ENCODE measurements at regions not wholly inside any gene's neighbourhood (a gene's known extent, or its start where the extent isn't known, plus 50 kb on each side); places are given as distances from the start of the nearest gene placed in this dataset.

GRCh38 chr18:68362907-68363306 is 352.0 kb downstream of the TMX3 start:
- H3K79me2 ChIP-seq (ENCODE audit: insufficient read depth, low read length): no peaks in the 10 kb centered on the region
- no peaks in the 10 kb centered on the region for H3K27me3 ChIP-seq (ENCODE audit: insufficient read depth, low read length, poor library complexity, severe bottlenecking)
- no peak overlapping the region for H3K4me2 ChIP-seq (ENCODE audit: low read depth, low read length, poor library complexity, severe bottlenecking)
- TF ChIP-seq CTCF (conservative IDR thresholded peaks at IDR 0.05; ENCODE audit: low read length) (no peak), EZH2phosphoT487 (IDR thresholded peaks at IDR 0.05; ENCODE audit: borderline replicate concordance) (no peak)
- H4K20me1 ChIP-seq (ENCODE audit: insufficient read depth, low read length, poor library complexity, severe bottlenecking): no peaks in the 10 kb centered on the region
- no peaks in the 10 kb centered on the region for H3K9me2 ChIP-seq (replicated peaks; ENCODE audit: low read depth, low read length)
- H2AFZ ChIP-seq (ENCODE audit: low read length): no peak overlapping the region
- no peaks in the 10 kb centered on the region for H3K4me1 ChIP-seq (ENCODE audit: insufficient read depth, low read length, poor library complexity, severe bottlenecking)
- H3K9me3 ChIP-seq (ENCODE audit: insufficient read depth, low read depth, low read length): peaks cover 9% of the 10 kb centered on the region; the same call in 1 of the 2 replicates
- no peaks in the 10 kb centered on the region for H3K36me3 ChIP-seq (ENCODE audit: insufficient read depth, low read length)
- H3K9ac ChIP-seq (ENCODE audit: low read depth, low read length, poor library complexity, severe bottlenecking): no peak overlapping the region
- no peak overlapping the region for H3K4me3 ChIP-seq (ENCODE audit: low read length, poor library complexity, severe bottlenecking)
- H3F3A ChIP-seq (ENCODE audit: low read depth): no peaks in the 10 kb centered on the region

GRCh38 chr18:68355637-68356036 is 359.3 kb downstream of the TMX3 start:
- H3K4me2 ChIP-seq (ENCODE audit: low read depth, low read length, poor library complexity, severe bottlenecking): no peak overlapping the region
- no peak overlapping the region for H3K4me3 ChIP-seq (ENCODE audit: low read length, poor library complexity, severe bottlenecking)
- peaks cover 16% of the 10 kb centered on the region; the same call in 1 of the 2 replicates for H3K9me3 ChIP-seq (ENCODE audit: insufficient read depth, low read depth, low read length)

GRCh38 chr18:68354176-68354575 is 360.7 kb downstream of the TMX3 start:
- no peaks in the 10 kb centered on the region for H3K27me3 ChIP-seq (ENCODE audit: insufficient read depth, low read length, poor library complexity, severe bottlenecking)
- no peaks in the 10 kb centered on the region for H3K36me3 ChIP-seq (ENCODE audit: insufficient read depth, low read length)
- peaks cover 16% of the 10 kb centered on the region; the same call in 1 of the 2 replicates for H3K9me3 ChIP-seq (ENCODE audit: insufficient read depth, low read depth, low read length)
- H3K4me3 ChIP-seq (ENCODE audit: low read length, poor library complexity, severe bottlenecking): no peak overlapping the region
- no peak overlapping the region for H3K9ac ChIP-seq (ENCODE audit: low read depth, low read length, poor library complexity, severe bottlenecking)
- H2AFZ ChIP-seq (ENCODE audit: low read length): no peak overlapping the region
- H4K20me1 ChIP-seq (ENCODE audit: insufficient read depth, low read length, poor library complexity, severe bottlenecking): no peaks in the 10 kb centered on the region
- H3K79me2 ChIP-seq (ENCODE audit: insufficient read depth, low read length): no peaks in the 10 kb centered on the region
- no peaks in the 10 kb centered on the region for H3K9me2 ChIP-seq (replicated peaks; ENCODE audit: low read depth, low read length)
- H3F3A ChIP-seq (ENCODE audit: low read depth): no peaks in the 10 kb centered on the region
- no peak overlapping the region for H3K4me2 ChIP-seq (ENCODE audit: low read depth, low read length, poor library complexity, severe bottlenecking)
- TF ChIP-seq CTCF (conservative IDR thresholded peaks at IDR 0.05; ENCODE audit: low read length): no peak
- TF ChIP-seq EZH2phosphoT487 (IDR thresholded peaks at IDR 0.05; ENCODE audit: borderline replicate concordance): no peak
- H3K4me1 ChIP-seq (ENCODE audit: insufficient read depth, low read length, poor library complexity, severe bottlenecking): no peaks in the 10 kb centered on the region

More at GRCh38 chr18:68355637-68356036, 359.3 kb downstream of the TMX3 start:
- Histone ChIP-seq H3K9ac (ENCODE audit: low read depth, low read length, poor library complexity, severe bottlenecking) (no peak overlapping the region), H3K27me3 (ENCODE audit: insufficient read depth, low read length, poor library complexity, severe bottlenecking) (no peaks in the 10 kb centered on the region), H3K36me3 (ENCODE audit: insufficient read depth, low read length) (no peaks in the 10 kb centered on the region), H3K79me2 (ENCODE audit: insufficient read depth, low read length) (no peaks in the 10 kb centered on the region), H3K4me1 (ENCODE audit: insufficient read depth, low read length, poor library complexity, severe bottlenecking) (no peaks in the 10 kb centered on the region), H4K20me1 (ENCODE audit: insufficient read depth, low read length, poor library complexity, severe bottlenecking) (no peaks in the 10 kb centered on the region), H3K9me2 (replicated peaks; ENCODE audit: low read depth, low read length) (no peaks in the 10 kb centered on the region), H2AFZ (ENCODE audit: low read length) (no peak overlapping the region), H3F3A (ENCODE audit: low read depth) (no peaks in the 10 kb centered on the region)
- TF ChIP-seq EZH2phosphoT487 (IDR thresholded peaks at IDR 0.05; ENCODE audit: borderline replicate concordance) (no peak), CTCF (conservative IDR thresholded peaks at IDR 0.05; ENCODE audit: low read length) (no peak)
